Adrenal gland (tissue), 9 donors: ENCODE measurements at regions not wholly inside any gene's neighbourhood (a gene's known extent, or its start where the extent isn't known, plus 50 kb on each side); places are given as distances from the start of the nearest gene placed in this dataset.

ENCODE experiments used
- DNase-seq, 7 donors: peaks; one replicate each; pipeline ENCODE4 v3.0.0-alpha.2; 2019 to 2020
- H3K27ac ChIP-seq, 5 donors: fragments of 200-600 bp; sonication (generic) in 4 of 5; 1 replicate in 3 of 5; 2 replicates in 2 of 5; pipeline versions ENCODE4 v1.5.1 to v1.8.0; 2016 to 2020; ENCODE audit warnings: mild to moderate bottlenecking in 1 of 5
- H3K27me3 ChIP-seq: fragments of 200-600 bp; 2 replicates; pipeline ENCODE4 v1.8.0; 2021
- H3K36me3 ChIP-seq, 2 donors: fragments of 200-600 bp; replicated peaks in 1 of 2; 1 replicate in 1 of 2; 2 replicates in 1 of 2; pipeline versions ENCODE4 v1.5.1 to v1.8.0; 2018 to 2022
- H3K4me1 ChIP-seq, 2 donors: fragments of 200-600 bp; replicated peaks in 1 of 2; 1 replicate in 1 of 2; 2 replicates in 1 of 2; pipeline versions ENCODE4 v1.5.1 to v1.8.0; 2018 to 2021
- H3K4me3 ChIP-seq, 4 donors: fragments of 200-600 bp; sonication (generic) in 3 of 4; one replicate each; pipeline ENCODE4 v1.5.1; 2016 to 2018
- H3K9me3 ChIP-seq, 3 donors: fragments of 200-600 bp; sonication (generic) in 1 of 3; replicated peaks in 1 of 3; 1 replicate in 2 of 3; 2 replicates in 1 of 3; pipeline versions ENCODE4 v1.5.1 to v1.8.0; 2016 to 2021
- POLR2A ChIP-seq, 2 donors: fragments of 450-650 bp; IDR thresholded peaks; one replicate each; pipeline ENCODE4 v1.6.1; 2017; ENCODE audit warnings: antibody characterized with exemption in 2 of 2, mild to moderate bottlenecking in 2 of 2, moderate library complexity in 1 of 2
- WGBS, 4 donors: extraction: QIAGEN DNeasy Blood & Tissue Kit in 2 of 4; methylation state at CpG; one replicate each; pipeline versions ENCODE4 v1.1.5 to v1.1.7; 2013 to 2017; 5-methylcytosine and 5-hydroxymethylcytosine counted together
- intact Hi-C, 2 donors: fragments of 100-400 bp; cut with DNase I; formaldehyde crosslinking; loops; one replicate each; pipeline versions ENCODE4 v1.14.1 to v1.15.0; 2022 to 2023
- TF ChIP-seq, protein P1 (sequence below), 6 experiments: fragments of 450-650 bp in 4 of 6; fragments of 200-600 bp in 2 of 6; sonication (generic) in 1 of 6; IDR thresholded peaks; 1 replicate in 5 of 6; 2 replicates in 1 of 6; pipeline versions ENCODE4 v1.5.1 to v1.8.0; 2016 to 2021; ENCODE audit warnings: antibody characterized with exemption in 6 of 6, mild to moderate bottlenecking in 2 of 6, moderate library complexity in 1 of 6
- donor health status: healthy with polysubstance abuse.
- donor health status: Bipolar disorder and iron deficiency.
- donor health status: DM: yes; HTN: yes; CAD: no.
- donor health status: DM: no; HTN: no; CAD: no.
- donor health status: DM: no; HTN: no; CAD: no.

DNA sequence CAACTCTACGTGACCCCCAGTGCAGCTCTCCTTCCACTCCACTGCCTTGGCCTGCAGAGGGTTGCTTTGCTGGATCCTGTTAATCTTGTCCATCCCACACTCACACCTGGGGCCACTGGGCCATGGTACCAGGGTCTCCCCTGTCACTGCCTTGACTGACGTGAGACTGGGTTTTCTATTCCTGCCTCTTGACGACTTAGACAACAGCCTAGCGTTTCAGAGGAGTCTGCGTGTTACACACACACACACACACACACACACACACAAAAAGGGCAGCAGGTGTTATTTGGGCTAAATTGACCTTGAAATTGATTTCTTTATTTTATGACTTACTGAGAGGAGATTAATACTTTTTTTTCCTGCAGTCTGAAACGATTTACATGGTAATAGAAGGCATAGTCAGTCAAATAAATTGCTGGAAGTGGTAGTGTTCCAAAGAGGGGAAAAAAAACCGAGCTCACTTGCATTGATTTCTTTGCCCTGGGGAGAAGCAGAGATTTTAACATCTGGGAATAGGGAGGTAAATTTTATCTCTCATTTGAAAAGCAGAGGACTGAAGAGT lies 492.3 kb upstream of the EEF2KMT start:
- TF ChIP-seq POLR2A (IDR thresholded peaks at IDR 0.05): no peak
- TF ChIP-seq, protein P1, sequence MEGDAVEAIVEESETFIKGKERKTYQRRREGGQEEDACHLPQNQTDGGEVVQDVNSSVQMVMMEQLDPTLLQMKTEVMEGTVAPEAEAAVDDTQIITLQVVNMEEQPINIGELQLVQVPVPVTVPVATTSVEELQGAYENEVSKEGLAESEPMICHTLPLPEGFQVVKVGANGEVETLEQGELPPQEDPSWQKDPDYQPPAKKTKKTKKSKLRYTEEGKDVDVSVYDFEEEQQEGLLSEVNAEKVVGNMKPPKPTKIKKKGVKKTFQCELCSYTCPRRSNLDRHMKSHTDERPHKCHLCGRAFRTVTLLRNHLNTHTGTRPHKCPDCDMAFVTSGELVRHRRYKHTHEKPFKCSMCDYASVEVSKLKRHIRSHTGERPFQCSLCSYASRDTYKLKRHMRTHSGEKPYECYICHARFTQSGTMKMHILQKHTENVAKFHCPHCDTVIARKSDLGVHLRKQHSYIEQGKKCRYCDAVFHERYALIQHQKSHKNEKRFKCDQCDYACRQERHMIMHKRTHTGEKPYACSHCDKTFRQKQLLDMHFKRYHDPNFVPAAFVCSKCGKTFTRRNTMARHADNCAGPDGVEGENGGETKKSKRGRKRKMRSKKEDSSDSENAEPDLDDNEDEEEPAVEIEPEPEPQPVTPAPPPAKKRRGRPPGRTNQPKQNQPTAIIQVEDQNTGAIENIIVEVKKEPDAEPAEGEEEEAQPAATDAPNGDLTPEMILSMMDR (IDR thresholded peaks at IDR 0.05): no peak
- H3K9me3 ChIP-seq: no peaks in the 10 kb centered on the region
- H3K27ac ChIP-seq: no peak overlapping the region
- H3K4me1 ChIP-seq: no peaks in the 10 kb centered on the region
- no peak overlapping the region for H3K4me3 ChIP-seq
- intact Hi-C loops: no loop called here
- no peak for DNase-seq
- 42 to 60% (median 46%) methylated on average over 6 to 7 of the region's 7 CpGs for WGBS, 4 donors
- no peaks in the 10 kb centered on the region for H3K27me3 ChIP-seq
- H3K36me3 ChIP-seq: no peaks in the 10 kb centered on the region

DNA sequence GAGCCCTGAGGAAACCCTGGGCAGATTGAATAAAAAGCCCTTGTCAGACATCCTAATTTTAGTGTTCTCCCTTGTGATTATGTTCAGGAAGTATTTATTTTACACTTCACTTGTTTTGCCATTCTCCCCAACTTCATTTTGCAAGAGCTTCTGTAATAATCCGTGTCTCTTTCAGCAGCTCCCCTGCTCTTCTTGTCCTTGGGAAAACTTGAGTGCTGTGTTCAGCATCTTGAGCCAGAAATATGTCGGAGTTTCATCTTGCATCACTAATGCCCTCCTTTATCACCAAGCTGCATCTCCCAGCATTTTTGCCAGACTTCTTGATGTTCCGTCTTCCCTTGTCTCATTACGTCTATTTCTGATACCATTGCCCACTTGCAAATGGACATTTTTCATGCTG lies 486.5 kb upstream of the EEF2KMT start:
- Histone ChIP-seq H3K27me3 (no peaks in the 10 kb centered on the region), H3K36me3 (no peaks in the 10 kb centered on the region), H3K27ac (no peak overlapping the region), H3K4me1 (no peaks in the 10 kb centered on the region), H3K9me3 (no peaks in the 10 kb centered on the region), H3K4me3 (no peak overlapping the region)
- intact Hi-C loops: no loop called here
- 50 to 69% (median 64%) methylated on average over 4 of the region's 4 CpGs for WGBS, 4 donors
- no peak for DNase-seq
- no peak for TF ChIP-seq POLR2A (IDR thresholded peaks at IDR 0.05)
- TF ChIP-seq, protein P1 (IDR thresholded peaks at IDR 0.05): no peak

DNA sequence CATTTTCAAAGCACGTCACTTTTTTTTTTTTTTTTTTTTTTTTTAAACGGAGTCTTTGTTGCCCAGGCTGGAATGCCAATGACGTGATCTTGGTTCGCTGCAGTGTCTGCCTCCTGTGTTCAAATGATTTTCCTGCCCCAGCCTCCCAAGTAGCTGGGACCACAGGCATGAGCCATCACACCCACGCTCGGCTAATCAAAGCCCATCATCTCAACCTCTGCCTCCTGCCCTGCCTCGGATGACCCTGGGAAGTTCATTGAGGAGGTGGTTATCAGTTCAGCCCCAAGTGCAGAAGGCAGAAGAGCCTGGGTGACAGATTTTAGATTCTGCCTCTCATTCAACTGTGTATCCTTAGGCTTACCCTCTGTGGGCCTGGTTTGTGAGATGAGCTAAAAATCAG lies 484.9 kb upstream of the EEF2KMT start:
- H3K36me3 ChIP-seq: no peaks in the 10 kb centered on the region
- intact Hi-C loops: no loop called here
- H3K9me3 ChIP-seq: no peaks in the 10 kb centered on the region
- DNase-seq: no peak
- no peaks in the 10 kb centered on the region for H3K27me3 ChIP-seq
- H3K27ac ChIP-seq: no peak overlapping the region
- H3K4me1 ChIP-seq: no peaks in the 10 kb centered on the region
- 58 to 66% (median 61%) methylated on average over 7 of the region's 7 CpGs for WGBS, 4 donors
- TF ChIP-seq, protein P1 (IDR thresholded peaks at IDR 0.05): no peak
- TF ChIP-seq POLR2A (IDR thresholded peaks at IDR 0.05): no peak
- no peak overlapping the region for H3K4me3 ChIP-seq

DNA sequence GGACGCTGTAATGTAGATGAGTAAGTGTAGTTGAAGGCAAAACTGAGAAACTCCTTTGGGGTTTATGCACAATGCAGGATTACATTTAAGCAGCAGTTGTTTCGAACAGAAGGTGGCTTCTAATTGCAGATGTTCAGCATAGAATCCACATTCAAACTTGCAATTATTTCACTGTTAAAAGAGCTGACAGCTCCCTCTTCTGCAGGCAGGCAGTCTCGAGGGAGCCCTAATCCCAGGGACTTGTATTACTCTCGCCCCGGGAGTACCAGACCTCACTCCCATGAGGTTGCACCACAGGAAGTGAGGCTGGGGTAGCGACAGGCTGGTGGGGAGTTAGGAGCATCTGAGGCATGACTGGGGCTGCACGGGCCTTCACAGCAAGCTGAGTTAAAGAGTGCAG lies 484.3 kb upstream of the EEF2KMT start:
- Histone ChIP-seq H3K4me1 (no peaks in the 10 kb centered on the region), H3K9me3 (no peaks in the 10 kb centered on the region), H3K4me3 (no peak overlapping the region), H3K27me3 (no peaks in the 10 kb centered on the region), H3K36me3 (no peaks in the 10 kb centered on the region), H3K27ac (no peak overlapping the region)
- WGBS, 4 donors: 44 to 53% (median 47%) methylated on average over 7 of the region's 7 CpGs
- TF ChIP-seq, protein P1 (IDR thresholded peaks at IDR 0.05): no peak
- no peak for TF ChIP-seq POLR2A (IDR thresholded peaks at IDR 0.05)
- no peak for DNase-seq
- intact Hi-C loops: no loop called here
